Lung (tissue), 11 donors: ENCODE measurements at regions not wholly inside any gene's neighbourhood (a gene's known extent, or its start where the extent isn't known, plus 50 kb on each side); places are given as distances from the start of the nearest gene placed in this dataset.

ENCODE experiments used
- ATAC-seq: fragments of 200-7000 bp; cut with Tn5 transposase; one replicate; pipeline ENCODE4 v1.9.1; 2020; ENCODE audit warnings: moderate number of reproducible peaks; ENCODE audit not compliant: insufficient read depth, low FRiP score
- DNase-seq, 3 donors: peaks; one replicate each; pipeline ENCODE4 v3.0.0-alpha.2; 2013 to 2017
- H3K27ac ChIP-seq, 2 donors: one replicate each; pipeline ENCODE4 v1.5.1; 2013; ENCODE audit warnings: mild to moderate bottlenecking in 2 of 2, moderate library complexity in 2 of 2, control low read depth in 1 of 2, inconsistent platforms in 1 of 2, low read depth in 1 of 2, low read length in 1 of 2
- H3K27me3 ChIP-seq, 3 donors: one replicate each; pipeline ENCODE4 v1.5.1; 2013; ENCODE audit warnings: low read length in 2 of 3; ENCODE audit not compliant: control insufficient read depth in 3 of 3, insufficient read depth in 3 of 3
- H3K36me3 ChIP-seq, 4 donors: one replicate each; pipeline ENCODE4 v1.5.1; 2013; ENCODE audit warnings: low read length in 4 of 4, mild to moderate bottlenecking in 1 of 4, moderate library complexity in 1 of 4; ENCODE audit not compliant: control insufficient read depth in 4 of 4, insufficient read depth in 4 of 4
- H3K4me1 ChIP-seq, 5 donors: one replicate each; pipeline ENCODE4 v1.5.1; 2013; ENCODE audit warnings: low read length in 5 of 5, mild to moderate bottlenecking in 2 of 5, moderate library complexity in 1 of 5; ENCODE audit not compliant: control insufficient read depth in 5 of 5, insufficient read depth in 5 of 5
- H3K4me3 ChIP-seq: one replicate; pipeline ENCODE4 v1.5.1; 2013; ENCODE audit warnings: mild to moderate bottlenecking, control low read depth, moderate library complexity
- H3K9ac ChIP-seq, 2 donors: one replicate each; pipeline ENCODE4 v1.5.1; 2013; ENCODE audit warnings: low read length in 2 of 2, control low read depth in 1 of 2; ENCODE audit not compliant: insufficient read depth in 1 of 2
- H3K9me3 ChIP-seq, 4 donors: one replicate each; pipeline ENCODE4 v1.5.1; 2013; ENCODE audit warnings: low read length in 3 of 4, mild to moderate bottlenecking in 1 of 4, moderate library complexity in 1 of 4; ENCODE audit not compliant: control insufficient read depth in 4 of 4, insufficient read depth in 3 of 4
- WGBS, 2 donors: extraction: QIAGEN DNeasy Blood & Tissue Kit; methylation state at CpG; one replicate each; pipeline ENCODE4 v1.1.7; 2013; 5-methylcytosine and 5-hydroxymethylcytosine counted together
- TF ChIP-seq, protein P1 (sequence below): IDR thresholded peaks from 2 replicates; pipeline ENCODE4 v1.5.1; 2012; ENCODE audit warnings: mild to moderate bottlenecking; ENCODE audit errors: control extremely low read depth, extremely low read depth
- donor health status: control.
- donor health status: control.
- donor health status: Bipolar disorder and iron deficiency.
- donor health status: healthy.
- donor health status: DM: yes; HTN: yes; CAD: no.

GRCh38 chr6:81856872-81857271 is 104.4 kb upstream of the TENT5A start:
- no peaks in the 10 kb centered on the region for H3K36me3 ChIP-seq
- ATAC-seq = no peak
- peaks cover 0 to 16% (median 0%) of the 10 kb centered on the region in 5 donors for H3K4me1 ChIP-seq
- no peak overlapping the region for H3K27ac ChIP-seq
- TF ChIP-seq, protein P1, sequence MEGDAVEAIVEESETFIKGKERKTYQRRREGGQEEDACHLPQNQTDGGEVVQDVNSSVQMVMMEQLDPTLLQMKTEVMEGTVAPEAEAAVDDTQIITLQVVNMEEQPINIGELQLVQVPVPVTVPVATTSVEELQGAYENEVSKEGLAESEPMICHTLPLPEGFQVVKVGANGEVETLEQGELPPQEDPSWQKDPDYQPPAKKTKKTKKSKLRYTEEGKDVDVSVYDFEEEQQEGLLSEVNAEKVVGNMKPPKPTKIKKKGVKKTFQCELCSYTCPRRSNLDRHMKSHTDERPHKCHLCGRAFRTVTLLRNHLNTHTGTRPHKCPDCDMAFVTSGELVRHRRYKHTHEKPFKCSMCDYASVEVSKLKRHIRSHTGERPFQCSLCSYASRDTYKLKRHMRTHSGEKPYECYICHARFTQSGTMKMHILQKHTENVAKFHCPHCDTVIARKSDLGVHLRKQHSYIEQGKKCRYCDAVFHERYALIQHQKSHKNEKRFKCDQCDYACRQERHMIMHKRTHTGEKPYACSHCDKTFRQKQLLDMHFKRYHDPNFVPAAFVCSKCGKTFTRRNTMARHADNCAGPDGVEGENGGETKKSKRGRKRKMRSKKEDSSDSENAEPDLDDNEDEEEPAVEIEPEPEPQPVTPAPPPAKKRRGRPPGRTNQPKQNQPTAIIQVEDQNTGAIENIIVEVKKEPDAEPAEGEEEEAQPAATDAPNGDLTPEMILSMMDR = no peak
- H3K9ac ChIP-seq = no peak overlapping the region
- no peak for DNase-seq
- 82 to 97% methylated on average over 1 of the region's 1 CpG for WGBS, 2 donors
- no peaks in the 10 kb centered on the region for H3K27me3 ChIP-seq
- H3K4me3 ChIP-seq = no peak overlapping the region
- H3K9me3 ChIP-seq = no peaks in the 10 kb centered on the region

DNA sequence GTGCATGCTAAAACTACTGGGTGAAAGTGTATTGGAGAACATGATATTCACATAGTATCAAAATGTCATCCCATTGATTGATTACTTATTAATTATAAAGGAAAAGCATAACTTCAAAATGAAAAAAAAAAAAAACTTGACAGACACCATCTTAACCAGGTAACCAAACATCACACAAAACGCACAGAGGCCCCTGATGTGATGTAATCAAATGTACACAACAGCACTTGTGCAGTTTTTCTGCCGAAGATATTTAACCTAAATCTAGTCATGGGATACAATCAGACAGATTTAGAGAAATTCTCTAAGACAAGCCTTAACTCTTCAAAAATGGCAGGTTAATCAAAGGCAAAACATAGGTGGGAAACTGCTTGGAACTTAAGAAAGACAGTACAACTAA is 102.0 kb upstream of the TENT5A start:
- peaks cover 0 to 16% (median 0%) of the 10 kb centered on the region in 5 donors for H3K4me1 ChIP-seq
- H3K9ac ChIP-seq = no peak overlapping the region
- 77 to 86% methylated on average over 2 of the region's 2 CpGs for WGBS, 2 donors
- DNase-seq (no peak), ATAC-seq (no peak)
- TF ChIP-seq, protein P1 = no peak
- H3K27ac ChIP-seq = no peak overlapping the region
- H3K27me3 ChIP-seq = no peaks in the 10 kb centered on the region
- H3K36me3 ChIP-seq = no peaks in the 10 kb centered on the region
- H3K9me3 ChIP-seq = no peaks in the 10 kb centered on the region
- H3K4me3 ChIP-seq = no peak overlapping the region

- DNase-seq = no peak
- no peak overlapping the region for H3K27ac ChIP-seq
- no peak for ATAC-seq
- no peak overlapping the region for H3K9ac ChIP-seq
- TF ChIP-seq, protein P1 = no peak
- no peak overlapping the region for H3K4me3 ChIP-seq
- WGBS, 2 donors = 81 to 89% methylated on average over 2 of the region's 2 CpGs
- H3K4me1 ChIP-seq = peaks cover 0 to 16% (median 0%) of the 10 kb centered on the region in 5 donors
- no peaks in the 10 kb centered on the region for H3K27me3 ChIP-seq
- H3K9me3 ChIP-seq = no peaks in the 10 kb centered on the region
- H3K36me3 ChIP-seq = no peaks in the 10 kb centered on the region
These were observed 101.5 kb upstream of the TENT5A start for GRCh38 chr6:81853975-81854374.

DNA sequence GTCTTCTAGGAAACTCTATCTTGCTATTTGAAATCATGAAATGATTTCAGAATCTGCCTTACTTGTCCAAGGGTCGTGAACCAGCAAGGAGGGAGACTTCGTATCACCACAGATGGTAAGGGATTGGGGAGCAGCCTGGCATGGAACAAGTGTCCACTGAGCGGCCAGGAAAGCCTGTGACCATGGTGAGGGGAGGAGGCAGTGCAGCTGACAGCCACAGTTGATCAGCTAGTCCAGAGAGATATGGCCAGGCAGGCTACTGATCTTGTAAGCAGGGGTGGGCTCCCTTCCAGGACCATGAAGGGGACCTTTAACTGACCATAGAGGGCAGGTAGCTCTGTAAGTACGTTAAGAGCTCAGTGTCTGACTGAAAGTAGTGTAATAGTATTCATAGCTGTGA is 96.8 kb upstream of the TENT5A start:
- no peaks in the 10 kb centered on the region for H3K27me3 ChIP-seq
- H3K4me3 ChIP-seq = no peak overlapping the region
- no peak overlapping the region for H3K27ac ChIP-seq
- ATAC-seq (no peak), DNase-seq (no peak)
- no peaks in the 10 kb centered on the region for H3K36me3 ChIP-seq
- TF ChIP-seq, protein P1 = no peak
- no peak overlapping the region for H3K9ac ChIP-seq
- 74 to 80% methylated on average over 4 of the region's 4 CpGs for WGBS, 2 donors
- peaks cover 0 to 1% (median 0%) of the 10 kb centered on the region in 4 donors for H3K9me3 ChIP-seq
- H3K4me1 ChIP-seq = no peaks in the 10 kb centered on the region
